ENCODE measurements at regions not wholly inside any gene's neighbourhood (a gene's known extent, or its start where the extent isn't known, plus 50 kb on each side); places are given as distances from the start of the nearest gene placed in this dataset.

- FAIRE-seq: no peak
- 0% methylated on average over 10 of the region's 10 CpGs for WGBS (ENCODE audit: insufficient coverage, low coverage, missing lambda C conversion rate)
- no peaks in the 10 kb centered on the region for H3K4me1 ChIP-seq (replicated peaks in 1 of 2; ENCODE audit: control insufficient read depth in 2 of 2, insufficient read depth in 2 of 2, low read length in 2 of 2)
Measured at GRCh38 chr20:63112491-63113219, 103.3 kb downstream of the YTHDF1 start.

More at GRCh38 chr20:63112491-63113219, 103.3 kb downstream of the YTHDF1 start:
- Histone ChIP-seq H4K20me1 (replicated peaks; ENCODE audit: control insufficient read depth, insufficient read depth, low read length) (no peaks in the 10 kb centered on the region; the same call in 1 of the 2 replicates), H3K4me2 (ENCODE audit: insufficient read depth, low read length) (no peak overlapping the region), H3K9me3 (replicated peaks; ENCODE audit: control insufficient read depth, insufficient read depth, low read depth, low read length) (no peaks in the 10 kb centered on the region), H3K79me2 (ENCODE audit: control insufficient read depth, insufficient read depth, low read length) (no peaks in the 10 kb centered on the region), H3K9me1 (ENCODE audit: control insufficient read depth, insufficient read depth, low read length) (peaks cover 3% of the 10 kb centered on the region), H3K27ac (ENCODE audit: extremely low read depth, low read depth, low read length) (no peak overlapping the region), H3K36me3 (ENCODE audit: control insufficient read depth, insufficient read depth, low read length) (no peaks in the 10 kb centered on the region), H3K4me3 (no peak overlapping the region), H3K9ac (ENCODE audit: insufficient read depth in 1 of 2, low read depth in 2 of 2, low read length in 2 of 2) (no peak overlapping the region), H2AFZ (ENCODE audit: low read depth, low read length) (no peak overlapping the region), H3K27me3 (ENCODE audit: control insufficient read depth in 2 of 2, insufficient read depth in 2 of 2, low read length in 2 of 2) (peaks cover 0 to 34% of the 10 kb centered on the region in 2 experiments; a peak in 2 of 5 replicates)
- no peak for TF ChIP-seq CBFA2T2 (conservative IDR thresholded peaks at IDR 0.05)
- TF ChIP-seq LARP7 (IDR thresholded peaks at IDR 0.05): no peak
- TF ChIP-seq MEF2D (tag; conservative IDR thresholded peaks at IDR 0.05; ENCODE audit: low read depth): no peak
- no peak for TF ChIP-seq MYBL2 (IDR thresholded peaks at IDR 0.05; ENCODE audit: low read depth)
- TF ChIP-seq MYBL2 (CRISPR knock-in tag; IDR thresholded peaks at IDR 0.05; ENCODE audit: borderline replicate concordance): no peak
- TF ChIP-seq BRD4 (IDR thresholded peaks at IDR 0.05): no peak
- TF ChIP-seq, protein P1, sequence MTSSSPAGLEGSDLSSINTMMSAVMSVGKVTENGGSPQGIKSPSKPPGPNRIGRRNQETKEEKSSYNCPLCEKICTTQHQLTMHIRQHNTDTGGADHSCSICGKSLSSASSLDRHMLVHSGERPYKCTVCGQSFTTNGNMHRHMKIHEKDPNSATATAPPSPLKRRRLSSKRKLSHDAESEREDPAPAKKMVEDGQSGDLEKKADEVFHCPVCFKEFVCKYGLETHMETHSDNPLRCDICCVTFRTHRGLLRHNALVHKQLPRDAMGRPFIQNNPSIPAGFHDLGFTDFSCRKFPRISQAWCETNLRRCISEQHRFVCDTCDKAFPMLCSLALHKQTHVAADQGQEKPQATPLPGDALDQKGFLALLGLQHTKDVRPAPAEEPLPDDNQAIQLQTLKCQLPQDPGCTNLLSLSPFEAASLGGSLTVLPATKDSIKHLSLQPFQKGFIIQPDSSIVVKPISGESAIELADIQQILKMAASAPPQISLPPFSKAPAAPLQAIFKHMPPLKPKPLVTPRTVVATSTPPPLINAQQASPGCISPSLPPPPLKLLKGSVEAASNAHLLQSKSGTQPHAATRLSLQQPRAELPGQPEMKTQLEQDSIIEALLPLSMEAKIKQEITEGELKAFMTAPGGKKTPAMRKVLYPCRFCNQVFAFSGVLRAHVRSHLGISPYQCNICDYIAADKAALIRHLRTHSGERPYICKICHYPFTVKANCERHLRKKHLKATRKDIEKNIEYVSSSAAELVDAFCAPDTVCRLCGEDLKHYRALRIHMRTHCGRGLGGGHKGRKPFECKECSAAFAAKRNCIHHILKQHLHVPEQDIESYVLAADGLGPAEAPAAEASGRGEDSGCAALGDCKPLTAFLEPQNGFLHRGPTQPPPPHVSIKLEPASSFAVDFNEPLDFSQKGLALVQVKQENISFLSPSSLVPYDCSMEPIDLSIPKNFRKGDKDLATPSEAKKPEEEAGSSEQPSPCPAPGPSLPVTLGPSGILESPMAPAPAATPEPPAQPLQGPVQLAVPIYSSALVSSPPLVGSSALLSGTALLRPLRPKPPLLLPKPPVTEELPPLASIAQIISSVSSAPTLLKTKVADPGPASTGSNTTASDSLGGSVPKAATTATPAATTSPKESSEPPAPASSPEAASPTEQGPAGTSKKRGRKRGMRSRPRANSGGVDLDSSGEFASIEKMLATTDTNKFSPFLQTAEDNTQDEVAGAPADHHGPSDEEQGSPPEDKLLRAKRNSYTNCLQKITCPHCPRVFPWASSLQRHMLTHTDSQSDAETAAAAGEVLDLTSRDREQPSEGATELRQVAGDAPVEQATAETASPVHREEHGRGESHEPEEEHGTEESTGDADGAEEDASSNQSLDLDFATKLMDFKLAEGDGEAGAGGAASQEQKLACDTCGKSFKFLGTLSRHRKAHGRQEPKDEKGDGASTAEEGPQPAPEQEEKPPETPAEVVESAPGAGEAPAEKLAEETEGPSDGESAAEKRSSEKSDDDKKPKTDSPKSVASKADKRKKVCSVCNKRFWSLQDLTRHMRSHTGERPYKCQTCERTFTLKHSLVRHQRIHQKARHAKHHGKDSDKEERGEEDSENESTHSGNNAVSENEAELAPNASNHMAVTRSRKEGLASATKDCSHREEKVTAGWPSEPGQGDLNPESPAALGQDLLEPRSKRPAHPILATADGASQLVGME (CRISPR knock-in tag; IDR thresholded peaks at IDR 0.05): no peak
- no peak for TF ChIP-seq NFATC3 (IDR thresholded peaks at IDR 0.05)
- TF ChIP-seq GTF2A2 (tag; IDR thresholded peaks at IDR 0.05): no peak
- TF ChIP-seq RBM15 (IDR thresholded peaks at IDR 0.05; ENCODE audit: insufficient read depth, low read length): no peak
- CTCF ChIA-PET (ENCODE audit: low intra/inter-chr PET ratio): no interaction called here
- ATAC-seq (no peak), DNase-seq (ENCODE audit: extremely low read depth in 1 of 4, low spot score in 3 of 4) (no peak)
- in situ Hi-C loops (cut with MboI): no loop called here
- POLR2A ChIA-PET: no interaction called here
- intact Hi-C loops (cut with micrococcal nuclease): no loop called here
- BruUV-seq (replicated peaks): no TSS peak

Measured in K562 (cell line).